Nephron progenitor cell (in vitro differentiated cells): ENCODE measurements at regions not wholly inside any gene's neighbourhood (a gene's known extent, or its start where the extent isn't known, plus 50 kb on each side); places are given as distances from the start of the nearest gene placed in this dataset.
A peak's percentile ranks its signal among the peaks of the same experiment; 100 is the strongest.

Source experiments
- DNase-seq: peaks from one replicate; pipeline ENCODE4 v3.0.0; 2021
- H3K27ac Mint-ChIP-seq: 2 replicates; pipeline ENCODE4 v1.8.0; 2021; ENCODE audit warnings: mild to moderate bottlenecking, moderate library complexity, mixed read lengths
- H3K27me3 Mint-ChIP-seq: 2 replicates; pipeline ENCODE4 v1.8.0; 2021; ENCODE audit warnings: mild to moderate bottlenecking, low read depth, mixed read lengths; ENCODE audit not compliant: poor library complexity
- H3K36me3 Mint-ChIP-seq: 2 replicates; pipeline ENCODE4 v1.8.0; 2021; ENCODE audit warnings: low read depth, mixed read lengths
- H3K4me1 Mint-ChIP-seq: 2 replicates; pipeline ENCODE4 v1.8.0; 2021; ENCODE audit warnings: mixed read lengths
- H3K4me3 Mint-ChIP-seq: 2 replicates; pipeline ENCODE4 v1.8.0; 2021; ENCODE audit warnings: mild to moderate bottlenecking, moderate library complexity, mixed read lengths
- H3K9me3 Mint-ChIP-seq: 2 replicates; pipeline ENCODE4 v1.8.0; 2021; ENCODE audit warnings: mild to moderate bottlenecking, moderate library complexity, mixed read lengths
- TF ChIP-seq, protein P1 (sequence below): fragments of 200-600 bp; sonication (generic); IDR thresholded peaks from 2 replicates; pipeline ENCODE4 v1.5.0; 2021; ENCODE audit warnings: antibody characterized with exemption

GRCh38 chr13:104597546-104598180, 1531.4 kb upstream of the SLC10A2 start:
- peaks cover 6% of the 10 kb centered on the region for H3K27me3 Mint-ChIP-seq
- H3K27ac Mint-ChIP-seq, result peak overlapping the region; percentile 12
- no peaks in the 10 kb centered on the region for H3K36me3 Mint-ChIP-seq
- peaks cover 25% of the 10 kb centered on the region for H3K4me1 Mint-ChIP-seq
- TF ChIP-seq, protein P1, sequence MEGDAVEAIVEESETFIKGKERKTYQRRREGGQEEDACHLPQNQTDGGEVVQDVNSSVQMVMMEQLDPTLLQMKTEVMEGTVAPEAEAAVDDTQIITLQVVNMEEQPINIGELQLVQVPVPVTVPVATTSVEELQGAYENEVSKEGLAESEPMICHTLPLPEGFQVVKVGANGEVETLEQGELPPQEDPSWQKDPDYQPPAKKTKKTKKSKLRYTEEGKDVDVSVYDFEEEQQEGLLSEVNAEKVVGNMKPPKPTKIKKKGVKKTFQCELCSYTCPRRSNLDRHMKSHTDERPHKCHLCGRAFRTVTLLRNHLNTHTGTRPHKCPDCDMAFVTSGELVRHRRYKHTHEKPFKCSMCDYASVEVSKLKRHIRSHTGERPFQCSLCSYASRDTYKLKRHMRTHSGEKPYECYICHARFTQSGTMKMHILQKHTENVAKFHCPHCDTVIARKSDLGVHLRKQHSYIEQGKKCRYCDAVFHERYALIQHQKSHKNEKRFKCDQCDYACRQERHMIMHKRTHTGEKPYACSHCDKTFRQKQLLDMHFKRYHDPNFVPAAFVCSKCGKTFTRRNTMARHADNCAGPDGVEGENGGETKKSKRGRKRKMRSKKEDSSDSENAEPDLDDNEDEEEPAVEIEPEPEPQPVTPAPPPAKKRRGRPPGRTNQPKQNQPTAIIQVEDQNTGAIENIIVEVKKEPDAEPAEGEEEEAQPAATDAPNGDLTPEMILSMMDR, result no peak
- H3K4me3 Mint-ChIP-seq, result no peak overlapping the region
- DNase-seq, result peak; percentile 20
- H3K9me3 Mint-ChIP-seq, result no peaks in the 10 kb centered on the region

GRCh38 chr13:104595511-104595910, 1529.3 kb upstream of the SLC10A2 start:
- Mint-ChIP-seq H3K4me3 (no peak overlapping the region), H3K27me3 (peaks cover 6% of the 10 kb centered on the region), H3K36me3 (no peaks in the 10 kb centered on the region), H3K9me3 (no peaks in the 10 kb centered on the region), H3K27ac (no peak overlapping the region), H3K4me1 (peaks cover 31% of the 10 kb centered on the region)
- DNase-seq, result no peak
- TF ChIP-seq, protein P1, result no peak

GRCh38 chr13:104594806-104595205, 1528.6 kb upstream of the SLC10A2 start:
- Mint-ChIP-seq H3K27ac (no peak overlapping the region), H3K4me1 (peaks cover 31% of the 10 kb centered on the region)
- TF ChIP-seq, protein P1, result no peak

GRCh38 chr13:104593693-104594092, 1527.5 kb upstream of the SLC10A2 start:
- Mint-ChIP-seq H3K9me3 (no peaks in the 10 kb centered on the region), H3K4me3 (no peak overlapping the region), H3K27ac (no peak overlapping the region), H3K27me3 (no peaks in the 10 kb centered on the region), H3K4me1 (peaks cover 29% of the 10 kb centered on the region), H3K36me3 (no peaks in the 10 kb centered on the region)
- TF ChIP-seq, protein P1, result no peak
- no peak for DNase-seq

More at GRCh38 chr13:104594806-104595205, 1528.6 kb upstream of the SLC10A2 start:
- no peak for DNase-seq
- Mint-ChIP-seq H3K36me3 (no peaks in the 10 kb centered on the region), H3K9me3 (no peaks in the 10 kb centered on the region), H3K27me3 (peaks cover 1% of the 10 kb centered on the region), H3K4me3 (no peak overlapping the region)

DNA sequence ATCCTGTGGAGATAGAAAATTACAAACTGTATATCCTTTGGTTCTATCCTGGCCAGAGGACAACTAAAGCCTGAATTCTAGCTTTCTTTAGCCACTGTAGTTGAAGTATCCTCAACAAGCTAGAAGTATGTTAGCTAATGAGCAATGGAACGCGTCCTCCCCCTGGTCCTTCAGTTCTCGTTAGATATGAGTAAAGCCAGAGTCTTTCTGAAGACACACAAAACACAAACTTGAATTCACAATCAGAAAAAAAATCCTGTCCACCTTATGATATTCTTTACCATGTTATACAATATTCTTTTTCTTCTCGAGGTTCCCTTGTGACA, 1527.0 kb upstream of the SLC10A2 start:
- Mint-ChIP-seq H3K4me3 (no peak overlapping the region), H3K36me3 (no peaks in the 10 kb centered on the region), H3K4me1 (peaks cover 26% of the 10 kb centered on the region), H3K9me3 (no peaks in the 10 kb centered on the region), H3K27me3 (no peaks in the 10 kb centered on the region), H3K27ac (no peak overlapping the region)
- no peak for DNase-seq
- TF ChIP-seq, protein P1, result no peak

GRCh38 chr13:104592545-104593250, 1526.5 kb upstream of the SLC10A2 start:
- Mint-ChIP-seq H3K27me3 (no peaks in the 10 kb centered on the region), H3K4me1 (peaks cover 21% of the 10 kb centered on the region), H3K27ac (no peak overlapping the region), H3K9me3 (no peaks in the 10 kb centered on the region), H3K4me3 (no peak overlapping the region), H3K36me3 (no peaks in the 10 kb centered on the region)
- TF ChIP-seq, protein P1, result no peak
- no peak for DNase-seq
